ENCODE measurements at regions not wholly inside any gene's neighbourhood (a gene's known extent, or its start where the extent isn't known, plus 50 kb on each side); places are given as distances from the start of the nearest gene placed in this dataset.
"Not testable (repeated sequence)": the region's sequence is repeated elsewhere in the genome, so short reads cannot be mapped to it uniquely, and the experiment has no call there.

GRCh38 chr11:122002047-122002446 is 114.0 kb downstream of the BLID start:
- ChIA-PET CTCF (no interaction called here), POLR2A (no interaction called here)
- H3K4me1 Mint-ChIP-seq, result no peaks in the 10 kb centered on the region
- H3K27ac Mint-ChIP-seq, result no peak overlapping the region
- intact Hi-C loops (cut with micrococcal nuclease), result no loop called here
- no peaks in the 10 kb centered on the region for H3K9me3 Mint-ChIP-seq
- no peak for TF ChIP-seq CTCF (IDR thresholded peaks at IDR 0.05)
- no peaks in the 10 kb centered on the region for H3K36me3 Mint-ChIP-seq (ENCODE audit: low read depth)
- no peak for DNase-seq
- no peak overlapping the region for H3K4me3 Mint-ChIP-seq
- no peaks in the 10 kb centered on the region for H3K27me3 Mint-ChIP-seq
- ATAC-seq (ENCODE audit: low read depth), result no peak

GRCh38 chr11:121999651-122000050 is 116.4 kb downstream of the BLID start:
- no peak for TF ChIP-seq CTCF (IDR thresholded peaks at IDR 0.05)
- ChIA-PET POLR2A (no interaction called here), CTCF (no interaction called here)
- ATAC-seq (ENCODE audit: low read depth) (no peak), DNase-seq (no peak)
- Mint-ChIP-seq H3K36me3 (ENCODE audit: low read depth) (no peaks in the 10 kb centered on the region), H3K27ac (no peak overlapping the region), H3K9me3 (peaks cover 1% of the 10 kb centered on the region), H3K27me3 (no peaks in the 10 kb centered on the region), H3K4me3 (no peak overlapping the region), H3K4me1 (no peaks in the 10 kb centered on the region)
- intact Hi-C loops (cut with micrococcal nuclease), result no loop called here

- no peaks in the 10 kb centered on the region for H3K27me3 Mint-ChIP-seq
- intact Hi-C loops (cut with micrococcal nuclease), result no loop called here
- peaks cover 2% of the 10 kb centered on the region for H3K9me3 Mint-ChIP-seq
- CTCF ChIA-PET, result no interaction called here
- no peaks in the 10 kb centered on the region for H3K36me3 Mint-ChIP-seq (ENCODE audit: low read depth)
- ATAC-seq (ENCODE audit: low read depth), result no peak
- no peak overlapping the region for H3K4me3 Mint-ChIP-seq
- H3K27ac Mint-ChIP-seq, result no peak overlapping the region
- H3K4me1 Mint-ChIP-seq, result no peaks in the 10 kb centered on the region
- DNase-seq, result no peak
- TF ChIP-seq CTCF (IDR thresholded peaks at IDR 0.05), result no peak
- POLR2A ChIA-PET, result no interaction called here
These were observed 119.4 kb downstream of the BLID start for GRCh38 chr11:121996574-121996973.

- CTCF ChIA-PET, result no interaction called here
- Mint-ChIP-seq H3K27me3 (no peaks in the 10 kb centered on the region), H3K36me3 (ENCODE audit: low read depth) (no peaks in the 10 kb centered on the region), H3K9me3 (no peaks in the 10 kb centered on the region), H3K27ac (no peak overlapping the region), H3K4me3 (no peak overlapping the region), H3K4me1 (no peaks in the 10 kb centered on the region)
- no peak for TF ChIP-seq CTCF (IDR thresholded peaks at IDR 0.05)
- POLR2A ChIA-PET, result no interaction called here
- DNase-seq (no peak), ATAC-seq (ENCODE audit: low read depth) (no peak)
- intact Hi-C loops (cut with micrococcal nuclease), result no loop called here
These were observed 132.1 kb downstream of the BLID start for GRCh38 chr11:121983901-121984300.

- H3K27me3 Mint-ChIP-seq, result peaks cover 12% of the 10 kb centered on the region
These were observed 138.1 kb downstream of the BLID start for GRCh38 chr11:121977914-121978313.

GRCh38 chr11:121968638-121969037 is 147.4 kb downstream of the BLID start:
- ChIA-PET CTCF (no interaction called here), POLR2A (no interaction called here)
- DNase-seq (no peak), ATAC-seq (ENCODE audit: low read depth) (no peak)
- Mint-ChIP-seq H3K36me3 (ENCODE audit: low read depth) (no peaks in the 10 kb centered on the region), H3K27ac (no peak overlapping the region), H3K4me1 (no peaks in the 10 kb centered on the region), H3K4me3 (no peak overlapping the region), H3K9me3 (no peaks in the 10 kb centered on the region), H3K27me3 (peaks cover 9% of the 10 kb centered on the region)
- no peak for TF ChIP-seq CTCF (IDR thresholded peaks at IDR 0.05)
- intact Hi-C loops (cut with micrococcal nuclease), result loop anchor here (5.0 kb wide), 1 partner anchor 311 kb away; no protein-coding TSS in a partner anchor

More at GRCh38 chr11:121977914-121978313, 138.1 kb downstream of the BLID start:
- intact Hi-C loops (cut with micrococcal nuclease); H3K9me3 Mint-ChIP-seq; POLR2A ChIA-PET; CTCF ChIA-PET; H3K4me3 Mint-ChIP-seq; H3K27ac Mint-ChIP-seq; H3K4me1 Mint-ChIP-seq; ATAC-seq (ENCODE audit: low read depth); H3K36me3 Mint-ChIP-seq (ENCODE audit: low read depth); DNase-seq: not testable (repeated sequence)
